HCT116 (cell line): ENCODE measurements at regions not wholly inside any gene's neighbourhood (a gene's known extent, or its start where the extent isn't known, plus 50 kb on each side); places are given as distances from the start of the nearest gene placed in this dataset.

Experiments used
- ATAC-seq: fragments of 200-7000 bp; cut with Tn5 transposase; 2 replicates; pipeline ENCODE4 v1.9.1; 2020; ENCODE audit warnings: mild to moderate bottlenecking, moderate library complexity
- BruUV-seq: library from RNA; stranded (reverse); fragments of 400-500 nt; replicated peaks from 2 replicates; lab custom pipeline; 2021; lab: Mats Ljungman, UMichigan
- CTCF ChIA-PET: fragments of 300-600 bp; sonication (Branson Sonifier 250); formaldehyde crosslinking; loops from one replicate; lab custom pipeline; 2021; ENCODE audit warnings: antibody characterized with exemption; lab: Charles Lee
- POLR2A ChIA-PET: fragments of 300-600, 350-600 bp; sonication (Branson Sonifier 250); formaldehyde crosslinking; loops from one replicate; lab custom pipeline; 2021; ENCODE audit warnings: antibody characterized with exemption; lab: Charles Lee
- RAD21 ChIA-PET, 2 experiments: fragments of 300-600 bp; sonication (Branson Sonifier 250); formaldehyde crosslinking; loops; one replicate each; lab custom pipeline; 2023; ENCODE audit warnings: low total read pairs in 2 of 2; ENCODE audit not compliant: uncharacterized antibody in 2 of 2, unreplicated experiment in 2 of 2, low non-redundant PET in 1 of 2; lab: Charles Lee
- DNase-seq: peaks from one replicate; pipeline ENCODE4 v3.0.0-alpha.2; 2010; ENCODE audit warnings: low read depth, low spot score
- H2AFZ ChIP-seq: fragments of 200-600 bp; shearing (Covaris generic), sonication (generic); 2 replicates; pipeline ENCODE4 v1.6.1; 2017; ENCODE audit warnings: low read depth, mixed run types, mixed read lengths, antibody characterized with exemption, low read length; ENCODE audit not compliant: poor library complexity, severe bottlenecking
- H3K27ac ChIP-seq: 2 replicates; pipeline ENCODE4 v1.5.1; 2012; ENCODE audit warnings: low read depth, low read length
- H3K27me3 ChIP-seq: fragments of 200-600 bp; sonication (generic); 2 replicates; pipeline ENCODE4 v1.6.1; 2016; ENCODE audit warnings: mixed run types, low read length, mixed read lengths; ENCODE audit not compliant: insufficient read depth
- H3K36me3 ChIP-seq, 2 experiments: fragments of 200-500 bp in 1 of 2; fragments of 200-600 bp in 1 of 2; sonication (Bioruptor generic) in 1 of 2; sonication (generic) in 1 of 2; 2 replicates each; pipeline versions ENCODE4 v1.5.1 to v1.6.1; 2014 to 2016; ENCODE audit warnings: low read length in 2 of 2, inconsistent platforms in 1 of 2, mixed read lengths in 1 of 2, mixed run types in 1 of 2; ENCODE audit not compliant: insufficient read depth in 2 of 2, control insufficient read depth in 1 of 2
- H3K4me1 ChIP-seq, 2 experiments: fragments of 200-600 bp in 1 of 2; sonication (generic) in 1 of 2; 2 replicates each; pipeline versions ENCODE4 v1.5.1 to v1.6.1; 2012 to 2017; ENCODE audit warnings: low read length in 2 of 2, inconsistent platforms in 1 of 2, mild to moderate bottlenecking in 1 of 2, mixed read lengths in 1 of 2, mixed run types in 1 of 2, moderate library complexity in 1 of 2; ENCODE audit not compliant: insufficient read depth in 2 of 2, control insufficient read depth in 1 of 2
- H3K4me2 ChIP-seq: fragments of 200-600 bp; sonication (generic); 2 replicates; pipeline ENCODE4 v1.6.1; 2017; ENCODE audit warnings: mixed run types, low read length, mixed read lengths
- H3K4me3 ChIP-seq, 2 experiments: fragments of 200-600 bp in 1 of 2; sonication (generic) in 1 of 2; replicated peaks in 1 of 2; 2 replicates each; pipeline ENCODE4 v1.5.1; 2011 to 2016; ENCODE audit warnings: low read length in 2 of 2, control low read depth in 1 of 2, low read depth in 1 of 2, mild to moderate bottlenecking in 1 of 2, mixed read lengths in 1 of 2, mixed run types in 1 of 2
- H3K79me2 ChIP-seq: fragments of 200-600 bp; sonication (generic); 2 replicates; pipeline ENCODE4 v1.6.1; 2017; ENCODE audit warnings: mild to moderate bottlenecking, mixed run types, low read length, moderate library complexity, mixed read lengths; ENCODE audit not compliant: insufficient read depth
- H3K9ac ChIP-seq: fragments of 200-600 bp; sonication (generic); 2 replicates; pipeline ENCODE4 v1.6.1; 2016; ENCODE audit warnings: low read length, mixed read lengths
- H3K9me2 ChIP-seq: fragments of 200-600 bp; sonication (generic), shearing (Covaris generic); 2 replicates; pipeline ENCODE4 v1.6.1; 2017; ENCODE audit warnings: mixed run types, mild to moderate bottlenecking, moderate library complexity; ENCODE audit not compliant: insufficient read depth
- H3K9me3 ChIP-seq, 2 experiments: fragments of 200-500 bp in 1 of 2; fragments of 200-600 bp in 1 of 2; sonication (Bioruptor generic) in 1 of 2; sonication (generic) in 1 of 2; 2 replicates each; pipeline ENCODE4 v1.6.1; 2014 to 2017; ENCODE audit warnings: low read length in 2 of 2, mixed read lengths in 2 of 2, inconsistent platforms in 1 of 2, low read depth in 1 of 2, mild to moderate bottlenecking in 1 of 2, mixed run types in 1 of 2, moderate library complexity in 1 of 2; ENCODE audit not compliant: control insufficient read depth in 1 of 2, insufficient read depth in 1 of 2
- H4K20me1 ChIP-seq: fragments of 200-600 bp; sonication (generic), shearing (Covaris generic); 2 replicates; pipeline ENCODE4 v1.6.1; 2017; ENCODE audit warnings: mixed run types, mild to moderate bottlenecking, moderate library complexity; ENCODE audit not compliant: insufficient read depth
- CEBPB ChIP-seq: IDR thresholded peaks from 2 replicates; pipeline ENCODE4 v1.6.1; 2012; ENCODE audit warnings: low read depth
- CTCF ChIP-seq, 3 experiments: fragments of 200-600 bp in 1 of 3; sonication (generic) in 1 of 3; IDR thresholded peaks in 2 of 3; conservative IDR thresholded peaks in 1 of 3; 2 replicates each; pipeline ENCODE4 v1.5.1; 2012 to 2017; ENCODE audit warnings: low read depth in 2 of 3, low read length in 2 of 3, antibody characterized with exemption in 1 of 3, borderline replicate concordance in 1 of 3, control low read depth in 1 of 3, mild to moderate bottlenecking in 1 of 3, mixed read lengths in 1 of 3, mixed run types in 1 of 3, moderate library complexity in 1 of 3; ENCODE audit not compliant: insufficient read depth in 1 of 3
- ELF1 ChIP-seq: IDR thresholded peaks from 2 replicates; pipeline ENCODE4 v1.6.1; 2012; ENCODE audit warnings: low read depth, borderline replicate concordance
- EZH2 ChIP-seq: fragments of 200-600 bp; sonication (generic); IDR thresholded peaks from 2 replicates; pipeline ENCODE4 v1.6.1; 2017; ENCODE audit warnings: antibody characterized with exemption, mixed run types
- JUND ChIP-seq: IDR thresholded peaks from 2 replicates; pipeline ENCODE4 v1.6.1; 2012
- MAX ChIP-seq: IDR thresholded peaks from 2 replicates; pipeline ENCODE4 v1.6.1; 2012
- RAD21 ChIP-seq: IDR thresholded peaks from 2 replicates; pipeline ENCODE4 v1.6.1; 2012; ENCODE audit warnings: low read depth, mild to moderate bottlenecking
- TCF7L2 ChIP-seq: IDR thresholded peaks from 2 replicates; pipeline ENCODE4 v1.7.0; 2011; ENCODE audit warnings: borderline replicate concordance, inconsistent platforms; ENCODE audit not compliant: insufficient read depth, insufficient read length; ENCODE audit errors: extremely low read depth
- YY1 ChIP-seq: IDR thresholded peaks from 2 replicates; pipeline ENCODE4 v1.6.1; 2011; ENCODE audit warnings: low read length, low read depth, moderate library complexity, mild to moderate bottlenecking; ENCODE audit not compliant: insufficient replicate concordance; ENCODE audit errors: extremely low read depth
- ZBTB33 ChIP-seq: IDR thresholded peaks from 2 replicates; pipeline ENCODE4 v1.6.1; 2011; ENCODE audit warnings: mild to moderate bottlenecking, low read length, moderate library complexity; ENCODE audit not compliant: insufficient replicate concordance; ENCODE audit errors: extremely low read depth
- ZFX ChIP-seq: fragments of 450-650 bp; IDR thresholded peaks from 2 replicates; pipeline ENCODE4 v1.6.1; 2017
- intact Hi-C: fragments of 100-400 bp; cut with micrococcal nuclease; formaldehyde crosslinking; loops from 2 replicates; pipeline ENCODE4 v1.10.0; 2022

- POLR2A ChIA-PET: no interaction called here
Observed at GRCh38 chr2:228465408-228465807, 283.9 kb upstream of the SPHKAP start.

More at GRCh38 chr2:228465408-228465807, 283.9 kb upstream of the SPHKAP start:
- H3K9me2 ChIP-seq: no peaks in the 10 kb centered on the region
- intact Hi-C loops: no loop called here
- no peak for TF ChIP-seq ZFX
- no peak for TF ChIP-seq EZH2
- no peak for TF ChIP-seq RAD21
- TF ChIP-seq JUND: no peak
- no peak for TF ChIP-seq CTCF (IDR thresholded peaks at IDR 0.05 in 2 of 3, conservative IDR thresholded peaks at IDR 0.05 in 1 of 3; ENCODE audit: borderline replicate concordance in 1 of 3, insufficient read depth in 1 of 3, low read depth in 2 of 3, low read length in 2 of 3)
- no peak for TF ChIP-seq CEBPB
- TF ChIP-seq ZBTB33: no peak
- no peak for TF ChIP-seq TCF7L2
- TF ChIP-seq YY1: no peak
- no peak for TF ChIP-seq MAX
- no peak for TF ChIP-seq ELF1
- ChIA-PET CTCF (no interaction called here), RAD21 (interaction anchor here in 1 of 2 experiments (0.6 kb wide), 1 partner anchor 251 kb away, joined by 4 read pairs; no protein-coding TSS in a partner anchor)
- BruUV-seq: no TSS peak
- no peaks in the 10 kb centered on the region for H3K27me3 ChIP-seq
- ATAC-seq (no peak), DNase-seq (no peak)
- H4K20me1 ChIP-seq: no peaks in the 10 kb centered on the region
- no peaks in the 10 kb centered on the region for H3K4me1 ChIP-seq
- H3K4me3 ChIP-seq: no peak overlapping the region
- H2AFZ ChIP-seq: no peak overlapping the region
- no peaks in the 10 kb centered on the region for H3K79me2 ChIP-seq
- no peak overlapping the region for H3K4me2 ChIP-seq
- no peaks in the 10 kb centered on the region for H3K9me3 ChIP-seq
- no peak overlapping the region for H3K27ac ChIP-seq
- H3K36me3 ChIP-seq: no peaks in the 10 kb centered on the region
- H3K9ac ChIP-seq: no peak overlapping the region
